T47D (cell line): ENCODE measurements at regions not wholly inside any gene's neighbourhood (a gene's known extent, or its start where the extent isn't known, plus 50 kb on each side); places are given as distances from the start of the nearest gene placed in this dataset.
"Not testable (repeated sequence)": the region's sequence is repeated elsewhere in the genome, so short reads cannot be mapped to it uniquely, and the experiment has no call there.

Experiments used
- DNase-seq, 2 experiments: peaks; one replicate each; pipeline versions ENCODE4 v3.0.0 to v3.0.0-alpha.2; 2011 to 2012; ENCODE audit warnings: low read depth in 1 of 2, low spot score in 1 of 2
- JUND ChIP-seq: IDR thresholded peaks from 2 replicates; pipeline ENCODE4 v1.6.1; 2012; ENCODE audit warnings: low read depth
- in situ Hi-C: cut with HindIII; loops from 2 replicates; pipeline ENCODE4 v1.10.0; 2016; ENCODE audit warnings: low sequenced_read_pairs, low pct_unique_long_range_greater_than_20kb

DNA sequence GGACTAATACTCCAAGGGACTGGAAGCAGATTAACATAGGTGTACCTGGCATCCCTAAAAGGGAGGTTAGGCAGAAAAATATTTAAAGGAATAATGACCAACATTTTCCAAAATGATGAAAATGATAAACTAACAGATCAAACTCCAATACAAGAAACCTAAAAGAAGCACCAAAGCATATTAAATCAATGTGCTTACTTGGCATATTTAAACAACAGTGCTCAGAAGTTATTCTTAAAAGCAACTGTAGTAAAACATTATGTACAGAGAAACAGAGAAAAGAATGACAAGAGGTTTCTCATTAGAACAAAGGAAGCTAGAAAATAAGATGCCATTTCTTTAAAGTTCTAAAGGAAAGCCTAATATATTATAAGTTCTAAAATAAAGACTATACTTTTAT, 947.3 kb upstream of the TMEFF2 start:
- no peak for TF ChIP-seq JUND
- in situ Hi-C loops = no loop called here

GRCh38 chr2:193140895-193141294, 946.2 kb upstream of the TMEFF2 start:
- in situ Hi-C loops, DNase-seq: not testable (repeated sequence)

More for the DNA sequence above, 947.3 kb upstream of the TMEFF2 start:
- DNase-seq = no peak

DNA sequence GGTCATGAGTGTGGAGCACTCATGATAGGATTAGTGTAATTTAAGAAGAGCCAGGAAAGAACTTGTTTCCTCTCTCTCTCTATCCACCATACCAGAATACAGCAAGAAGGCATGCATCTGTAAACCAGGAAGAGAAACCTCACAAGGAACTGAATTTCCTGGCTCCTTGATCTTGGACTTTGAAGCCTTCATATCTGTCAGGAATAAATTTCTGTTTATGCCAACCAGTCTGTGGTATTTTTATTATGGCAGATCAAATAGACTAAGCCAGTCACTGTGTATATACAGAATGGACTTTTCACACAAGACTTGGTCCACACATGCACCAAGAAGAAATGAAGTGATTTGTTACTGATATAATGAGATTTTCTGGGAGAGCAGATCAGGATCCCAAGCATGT, 930.1 kb upstream of the TMEFF2 start:
- TF ChIP-seq JUND = no peak
- no peak for DNase-seq
- in situ Hi-C loops = no loop called here

DNA sequence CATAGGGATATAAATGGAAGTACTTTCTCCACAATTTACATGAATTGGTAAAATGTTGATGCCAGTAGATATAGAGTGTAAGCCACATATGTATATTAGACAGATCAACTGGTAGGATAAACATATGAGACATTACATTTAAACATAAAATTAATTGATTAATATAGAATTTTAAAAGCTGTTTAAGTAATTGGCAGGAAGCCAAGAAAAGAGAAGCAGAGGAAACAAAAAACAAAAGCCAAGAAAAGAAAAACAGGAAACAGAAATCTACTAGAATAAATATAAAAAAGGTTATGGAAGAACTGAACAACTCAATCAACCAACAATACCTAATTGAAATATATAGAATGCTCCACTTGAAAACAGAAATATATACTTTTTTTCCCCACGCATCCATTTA, 920.1 kb upstream of the TMEFF2 start:
- TF ChIP-seq JUND = no peak
- no peak for DNase-seq
- in situ Hi-C loops = no loop called here

DNA sequence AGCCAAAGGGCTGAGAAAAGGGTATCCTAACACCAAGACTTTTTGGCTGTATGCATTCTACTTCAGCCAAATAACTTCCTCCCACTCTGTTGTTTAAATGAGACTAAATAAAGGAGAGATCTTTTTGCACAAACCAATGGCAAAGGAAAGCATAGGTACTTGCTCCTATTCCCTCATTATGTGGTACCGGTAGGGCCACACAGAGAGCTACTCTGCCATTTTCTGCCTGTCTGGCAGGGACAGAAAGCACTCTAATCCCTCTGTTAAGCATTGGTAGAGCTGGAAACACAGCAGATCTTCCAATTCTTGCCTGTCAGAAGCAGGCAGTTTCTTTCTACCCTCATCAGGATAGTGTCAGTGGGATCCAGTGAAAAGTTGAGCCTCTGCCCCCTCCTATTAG, 918.3 kb upstream of the TMEFF2 start:
- no peak for DNase-seq
- in situ Hi-C loops = no loop called here
- TF ChIP-seq JUND = no peak

- no peak for TF ChIP-seq JUND
- in situ Hi-C loops = no loop called here
- no peak for DNase-seq
Measured at GRCh38 chr2:193103064-193103463, 908.3 kb upstream of the TMEFF2 start.

DNA sequence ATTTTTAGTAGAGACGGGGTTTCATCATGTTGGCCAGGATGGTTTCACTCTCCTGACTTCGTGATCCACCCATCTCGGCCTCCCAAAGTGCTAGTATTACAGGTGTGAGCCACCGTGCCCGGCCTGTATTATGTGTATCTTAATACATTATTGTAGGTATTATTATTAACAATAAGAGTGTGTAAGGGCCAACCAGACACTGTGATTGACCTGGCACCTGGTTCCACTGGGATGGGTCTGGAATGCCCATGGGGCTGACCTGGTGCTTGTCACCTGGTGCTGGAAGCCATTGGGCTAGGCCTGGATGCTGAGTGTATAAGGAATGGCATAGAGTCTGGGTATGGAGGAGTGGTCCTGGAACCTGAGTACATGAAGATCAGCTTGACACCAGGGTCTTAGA, 906.9 kb upstream of the TMEFF2 start:
- no peak for TF ChIP-seq JUND
- no peak for DNase-seq
- in situ Hi-C loops = no loop called here

- DNase-seq = no peak
- in situ Hi-C loops = no loop called here
- no peak for TF ChIP-seq JUND
Measured at GRCh38 chr2:193088026-193088425, 893.3 kb upstream of the TMEFF2 start.

- no peak for TF ChIP-seq JUND
- DNase-seq = no peak
- in situ Hi-C loops = no loop called here
Measured at GRCh38 chr2:193076995-193077394, 882.3 kb upstream of the TMEFF2 start.

DNA sequence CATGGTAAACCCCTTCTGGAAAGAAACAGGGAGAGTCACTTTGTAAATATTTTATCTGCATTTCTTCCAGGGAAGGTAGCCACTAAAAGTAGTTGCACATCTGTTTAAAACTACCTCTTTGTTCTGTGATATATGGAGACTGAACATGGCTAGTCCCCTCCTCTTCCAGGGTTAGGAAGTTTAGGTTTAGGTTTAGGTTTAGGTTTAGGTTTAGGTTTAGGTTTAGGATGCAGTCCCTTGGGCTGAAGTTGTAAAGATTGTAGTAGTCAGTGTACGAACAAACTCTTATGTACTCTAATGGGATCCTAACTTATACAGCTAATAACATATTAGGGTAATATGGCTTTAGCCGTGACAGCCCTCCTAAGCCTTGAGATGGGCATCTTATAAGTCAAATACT, 880.2 kb upstream of the TMEFF2 start:
- in situ Hi-C loops = no loop called here
- TF ChIP-seq JUND = no peak
- DNase-seq = no peak

DNA sequence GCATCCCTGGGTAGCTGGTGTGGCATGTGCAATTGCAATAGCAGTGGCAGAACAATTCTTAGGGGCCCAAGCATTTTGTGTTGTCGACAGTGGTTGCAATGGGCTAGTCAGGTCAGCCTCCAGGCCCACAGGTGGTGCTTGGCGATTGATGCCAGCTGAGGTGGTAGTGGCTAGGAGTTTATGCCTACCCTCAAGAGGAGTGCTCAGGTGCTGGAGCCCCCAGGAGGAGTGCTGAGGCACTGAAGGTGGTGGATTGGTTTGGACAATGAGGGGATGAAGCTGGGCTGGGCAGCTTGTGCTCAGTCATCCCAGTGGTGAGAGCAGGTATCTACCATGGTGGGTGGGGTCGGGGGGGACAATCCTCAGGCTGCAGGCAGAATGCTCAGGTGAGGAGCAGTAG, 877.9 kb upstream of the TMEFF2 start:
- DNase-seq = no peak
- no peak for TF ChIP-seq JUND
- in situ Hi-C loops = no loop called here

DNA sequence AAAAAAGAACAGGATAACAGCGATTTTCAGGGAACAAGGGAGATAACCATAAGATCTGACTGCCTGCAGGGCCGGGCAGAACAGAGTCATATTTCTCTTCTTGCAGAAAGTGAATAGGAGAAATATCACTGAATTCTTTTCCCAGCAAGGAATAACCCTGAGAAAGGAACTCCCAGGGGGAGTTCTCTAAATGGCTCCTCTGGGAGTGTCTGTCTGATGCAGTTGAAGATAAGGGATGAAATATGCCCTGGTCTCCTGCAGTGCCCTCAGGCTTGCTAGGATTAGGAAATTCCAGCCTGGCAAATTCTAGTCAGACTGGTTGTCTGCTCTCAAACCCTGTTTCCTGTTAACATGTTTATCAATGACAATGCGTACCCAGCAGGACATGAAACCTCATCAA, 830.8 kb upstream of the TMEFF2 start:
- DNase-seq = peak in 1 of 2 experiments; percentile 30
- in situ Hi-C loops = not testable (repeated sequence)

DNA sequence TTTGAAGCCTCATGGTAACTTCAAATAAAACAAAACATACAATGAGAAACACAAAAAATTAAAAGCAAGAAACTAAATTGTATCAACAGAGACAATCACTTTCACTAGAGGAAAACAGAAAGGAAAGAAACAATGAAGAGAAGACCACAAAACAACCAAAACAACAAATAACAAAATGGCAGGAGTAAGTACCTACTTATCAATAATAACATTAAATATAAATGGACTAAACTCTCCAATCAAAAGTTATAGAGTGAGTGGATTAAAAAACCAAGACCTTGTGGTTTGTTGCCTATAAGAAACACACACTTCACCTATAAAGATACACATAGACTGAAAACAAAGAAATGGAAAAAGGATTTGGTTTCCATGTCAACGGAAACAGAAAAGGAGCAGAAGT, 830.1 kb upstream of the TMEFF2 start:
- no peak for TF ChIP-seq JUND
- no peak for DNase-seq
- in situ Hi-C loops = no loop called here

DNA sequence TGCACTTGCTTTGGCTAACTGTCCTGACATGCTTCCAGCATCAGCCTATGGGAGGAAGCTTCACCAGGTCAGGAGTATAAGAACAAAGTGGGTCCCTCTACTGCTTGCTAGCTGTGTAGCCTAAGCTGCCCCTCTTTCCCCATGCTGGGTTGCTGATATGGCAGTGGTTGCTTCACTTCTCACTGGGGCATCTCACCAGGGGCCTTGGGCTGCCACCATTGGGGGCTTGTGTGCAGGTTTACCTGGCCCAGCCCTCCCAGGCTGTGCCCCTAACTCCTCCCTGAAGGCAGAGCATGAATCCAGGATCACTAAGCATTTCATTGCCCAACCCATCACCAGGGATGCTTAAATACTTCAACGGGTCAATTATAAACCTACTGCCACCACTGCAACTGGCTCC, 817.1 kb upstream of the TMEFF2 start:
- in situ Hi-C loops = no loop called here
- DNase-seq = no peak
- TF ChIP-seq JUND = no peak

- no peak for TF ChIP-seq JUND
Measured at GRCh38 chr2:192993059-192993458, 798.3 kb upstream of the TMEFF2 start.

More at GRCh38 chr2:192993059-192993458, 798.3 kb upstream of the TMEFF2 start:
- no peak for DNase-seq
- in situ Hi-C loops = no loop called here
